Keratinocyte (primary cell): ENCODE measurements at regions not wholly inside any gene's neighbourhood (a gene's known extent, or its start where the extent isn't known, plus 50 kb on each side); places are given as distances from the start of the nearest gene placed in this dataset.
"Not testable (repeated sequence)": the region's sequence is repeated elsewhere in the genome, so short reads cannot be mapped to it uniquely, and the experiment has no call there.

Source experiments
- DNase-seq: peaks from one replicate; pipeline ENCODE4 v3.0.0-alpha.2; 2011; ENCODE audit warnings: low read depth, missing footprints, low spot score
- FAIRE-seq: peaks from 2 replicates; lab custom pipeline; 2011; peaks lifted over from hg19 to GRCh38; lab: Jason Lieb, UNC
- H2AFZ ChIP-seq: 2 replicates; pipeline ENCODE4 v1.6.0; 2012; ENCODE audit warnings: low read length, control low read depth, inconsistent platforms; ENCODE audit not compliant: control insufficient read depth
- H3K27ac ChIP-seq: 2 replicates; pipeline ENCODE4 v1.5.1; 2011; ENCODE audit warnings: low read length; ENCODE audit not compliant: control insufficient read depth, insufficient read depth
- H3K27me3 ChIP-seq: 3 replicates; pipeline ENCODE4 v1.6.0; 2011; ENCODE audit warnings: low read length; ENCODE audit not compliant: control insufficient read depth, insufficient read depth; ENCODE audit errors: extremely low read depth
- H3K36me3 ChIP-seq, 2 experiments: 2 replicates in 1 of 2; 3 replicates in 1 of 2; pipeline ENCODE4 v1.5.1; 2011; ENCODE audit warnings: low read length in 2 of 2, mild to moderate bottlenecking in 1 of 2; ENCODE audit not compliant: control insufficient read depth in 2 of 2, insufficient read depth in 2 of 2; ENCODE audit errors: extremely low read depth in 1 of 2
- H3K4me1 ChIP-seq: 3 replicates; pipeline ENCODE4 v1.5.1; 2011; ENCODE audit warnings: low read length; ENCODE audit not compliant: control insufficient read depth, insufficient read depth; ENCODE audit errors: extremely low read depth
- H3K4me2 ChIP-seq: 3 replicates; pipeline ENCODE4 v1.6.0; 2011; ENCODE audit warnings: low read depth, low read length; ENCODE audit not compliant: control insufficient read depth, insufficient read depth; ENCODE audit errors: extremely low read depth
- H3K4me3 ChIP-seq, 3 experiments: fragments of 200-600 bp in 1 of 3; sonication (generic) in 1 of 3; 2 replicates in 2 of 3; 3 replicates in 1 of 3; pipeline ENCODE4 v1.5.1; 2011 to 2016; ENCODE audit warnings: low read length in 3 of 3, mild to moderate bottlenecking in 3 of 3, control low read depth in 2 of 3, inconsistent platforms in 1 of 3, low read depth in 1 of 3, mixed read lengths in 1 of 3, mixed run types in 1 of 3, moderate library complexity in 1 of 3; ENCODE audit not compliant: control insufficient read depth in 2 of 3, insufficient read depth in 2 of 3; ENCODE audit errors: extremely low read depth in 1 of 3
- H3K79me2 ChIP-seq: 2 replicates; pipeline ENCODE4 v1.6.0; 2012; ENCODE audit warnings: low read length; ENCODE audit not compliant: control insufficient read depth, insufficient read depth
- H3K9ac ChIP-seq: 3 replicates; pipeline ENCODE4 v1.6.0; 2011; ENCODE audit warnings: low read length; ENCODE audit not compliant: control insufficient read depth, insufficient read depth; ENCODE audit errors: extremely low read depth
- H3K9me1 ChIP-seq: 3 replicates; pipeline ENCODE4 v1.6.0; 2011; ENCODE audit warnings: low read length; ENCODE audit not compliant: control insufficient read depth, insufficient read depth; ENCODE audit errors: extremely low read depth
- H3K9me3 ChIP-seq: 2 replicates; pipeline ENCODE4 v1.5.1; 2012; ENCODE audit warnings: low read depth, low read length; ENCODE audit not compliant: control insufficient read depth
- H4K20me1 ChIP-seq: 3 replicates; pipeline ENCODE4 v1.6.0; 2011; ENCODE audit warnings: low read length; ENCODE audit not compliant: control insufficient read depth, insufficient read depth; ENCODE audit errors: extremely low read depth
- CTCF ChIP-seq, 3 experiments: IDR thresholded peaks in 1 of 3; conservative IDR thresholded peaks in 1 of 3; optimal IDR thresholded peaks in 1 of 3; 2 replicates in 2 of 3; 3 replicates in 1 of 3; pipeline versions ENCODE3 to v1.5.1; 2011; ENCODE audit warnings: low read length in 3 of 3, mild to moderate bottlenecking in 3 of 3, moderate library complexity in 2 of 3, control low read depth in 1 of 3, inconsistent platforms in 1 of 3; ENCODE audit not compliant: insufficient read depth in 2 of 3; ENCODE audit errors: extremely low read depth in 1 of 3
- EZH2 ChIP-seq: IDR thresholded peaks from one replicate; pipeline ENCODE4 v1.6.1; 2012; ENCODE audit warnings: inconsistent platforms, mild to moderate bottlenecking, low read length, moderate library complexity
- dilution Hi-C: fragments of 300-500 bp; cut with MboI; formaldehyde crosslinking; loops from one replicate; pipeline ENCODE4 v1.7.0; 2020; ENCODE audit warnings: low sequenced_read_pairs; ENCODE audit not compliant: extremely low pct_ligation_motif_present

DNA sequence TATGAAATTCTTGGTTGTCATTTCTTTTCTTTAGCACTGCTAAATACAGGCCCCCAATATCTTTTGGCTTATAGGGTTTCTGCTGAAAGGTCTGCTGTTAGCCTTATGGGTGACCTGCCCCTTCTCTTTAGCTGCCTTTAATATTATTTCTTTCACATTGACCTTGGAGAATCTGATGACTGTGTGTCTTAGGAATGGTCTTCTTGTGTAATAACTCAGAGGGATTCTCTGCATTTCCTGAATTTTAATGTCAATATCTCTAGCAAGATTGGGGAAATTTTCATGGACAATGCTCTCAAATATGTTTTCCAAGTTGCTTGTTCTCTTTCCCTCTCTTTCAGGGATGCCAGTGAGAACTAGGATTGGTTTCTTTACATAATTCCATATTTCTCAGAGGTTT lies 292.4 kb downstream of the SLC7A11 start:
- Histone ChIP-seq H3K36me3 (no peaks in the 10 kb centered on the region), H3K4me1 (peaks cover 7% of the 10 kb centered on the region), H3K9me1 (no peaks in the 10 kb centered on the region), H3K9me3 (no peaks in the 10 kb centered on the region), H2AFZ (no peak overlapping the region), H3K9ac (no peak overlapping the region), H3K4me2 (no peak overlapping the region), H3K4me3 (no peak overlapping the region), H3K79me2 (no peaks in the 10 kb centered on the region), H4K20me1 (no peaks in the 10 kb centered on the region), H3K27me3 (no peaks in the 10 kb centered on the region), H3K27ac (no peak overlapping the region)
- FAIRE-seq (no peak), DNase-seq (no peak)
- dilution Hi-C loops = no loop called here
- TF ChIP-seq EZH2 = no peak

DNA sequence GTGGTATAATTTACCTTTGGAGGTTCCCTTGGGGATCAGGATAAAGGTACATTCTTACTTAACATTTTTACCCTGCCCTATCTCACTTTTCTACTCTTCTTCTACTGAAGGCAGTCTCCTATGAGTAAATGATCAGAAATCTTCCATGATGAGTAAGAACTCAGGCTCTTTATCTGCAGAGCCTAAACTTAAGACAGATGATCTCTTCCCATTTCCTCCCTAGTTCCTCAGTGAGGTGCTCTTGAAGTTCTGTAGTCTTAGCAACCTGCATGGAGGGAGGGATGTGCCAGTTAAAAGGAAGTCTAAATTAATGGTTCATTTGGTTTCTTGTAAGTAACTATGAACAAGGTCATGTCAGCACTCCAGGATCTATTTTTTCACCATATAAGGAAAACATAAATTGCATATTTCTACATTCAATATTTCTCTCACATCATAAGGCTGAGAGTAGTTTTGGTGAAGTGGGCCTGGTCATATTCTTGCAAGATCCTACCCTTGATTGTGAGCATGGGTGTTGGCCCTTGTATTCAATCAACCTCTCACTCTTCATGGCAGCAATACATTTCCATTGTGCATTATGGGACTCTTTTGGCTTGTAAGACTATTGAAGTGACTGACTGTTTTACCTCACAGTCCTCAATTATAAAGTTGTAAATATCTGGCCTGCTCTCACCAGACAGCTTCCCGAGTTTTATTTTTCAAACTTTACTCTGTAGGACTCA lies 295.5 kb downstream of the SLC7A11 start:
- H3K4me1 ChIP-seq = peaks cover 7% of the 10 kb centered on the region
- no peak overlapping the region for H3K9ac ChIP-seq
- no peaks in the 10 kb centered on the region for H3K9me1 ChIP-seq
- no peaks in the 10 kb centered on the region for H3K36me3 ChIP-seq
- H3K9me3 ChIP-seq = no peaks in the 10 kb centered on the region
- no peaks in the 10 kb centered on the region for H4K20me1 ChIP-seq
- TF ChIP-seq CTCF (optimal IDR thresholded peaks at IDR 0.05 in 1 of 3, IDR thresholded peaks at IDR 0.05 in 1 of 3, conservative IDR thresholded peaks at IDR 0.05 in 1 of 3; ENCODE audit: extremely low read depth in 1 of 3, insufficient read depth in 2 of 3, low read length in 3 of 3) (no peak), EZH2 (no peak)
- dilution Hi-C loops = no loop called here
- no peak overlapping the region for H3K4me3 ChIP-seq
- no peak for DNase-seq
- H3K79me2 ChIP-seq = no peaks in the 10 kb centered on the region
- no peak overlapping the region for H3K27ac ChIP-seq
- H2AFZ ChIP-seq = no peak overlapping the region
- no peaks in the 10 kb centered on the region for H3K27me3 ChIP-seq
- H3K4me2 ChIP-seq = no peak overlapping the region
- no peak for FAIRE-seq

DNA sequence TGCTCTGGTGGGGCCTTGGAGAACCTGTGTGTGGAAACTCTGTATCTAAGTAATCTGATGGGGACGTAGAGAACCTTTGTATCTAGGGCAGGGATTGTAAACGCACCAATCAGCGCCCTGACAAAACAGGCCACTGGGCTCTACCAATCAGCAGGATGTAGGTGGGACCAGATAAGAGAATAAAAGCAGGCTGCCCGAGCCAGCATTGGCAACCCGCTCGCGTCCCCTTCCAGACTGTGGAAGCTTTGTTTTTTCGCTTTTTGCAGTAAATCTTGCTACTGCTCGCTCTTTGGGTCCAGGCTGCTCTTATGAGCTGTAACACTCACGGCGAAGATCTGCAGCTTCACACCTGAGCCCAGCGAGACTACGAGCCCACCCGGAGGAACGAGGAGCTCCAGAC lies 299.3 kb downstream of the SLC7A11 start:
- dilution Hi-C loops, H3K9ac ChIP-seq, H2AFZ ChIP-seq, H3K4me2 ChIP-seq, H3K27me3 ChIP-seq, FAIRE-seq, H3K9me3 ChIP-seq, H4K20me1 ChIP-seq, H3K9me1 ChIP-seq, H3K79me2 ChIP-seq, DNase-seq, H3K27ac ChIP-seq, H3K4me3 ChIP-seq, H3K36me3 ChIP-seq, H3K4me1 ChIP-seq: not testable (repeated sequence)

- H3K9me3 ChIP-seq, H3K79me2 ChIP-seq, H3K4me3 ChIP-seq, H3K4me1 ChIP-seq, H3K27me3 ChIP-seq, H2AFZ ChIP-seq, FAIRE-seq, DNase-seq, H3K4me2 ChIP-seq, H3K9ac ChIP-seq, H3K36me3 ChIP-seq, H3K27ac ChIP-seq, dilution Hi-C loops, H4K20me1 ChIP-seq, H3K9me1 ChIP-seq: not testable (repeated sequence)
These were observed 300.1 kb downstream of the SLC7A11 start for GRCh38 chr4:137942015-137942515.
